LNCAP (cell line): ENCODE measurements at regions not wholly inside any gene's neighbourhood (a gene's known extent, or its start where the extent isn't known, plus 50 kb on each side); places are given as distances from the start of the nearest gene placed in this dataset.

Source experiments
- CTCF ChIP-seq: fragments of 450-650 bp; IDR thresholded peaks from 2 replicates; pipeline ENCODE4 v1.5.1; 2017; ENCODE audit warnings: mild to moderate bottlenecking

GRCh38 chr1:165055581-165055980, 300.9 kb downstream of the LMX1A start:
- TF ChIP-seq CTCF: no peak

GRCh38 chr1:165054627-165055026, 301.9 kb downstream of the LMX1A start:
- no peak for TF ChIP-seq CTCF

- no peak for TF ChIP-seq CTCF
These were observed 303.2 kb downstream of the LMX1A start for GRCh38 chr1:165053351-165053750.

GRCh38 chr1:165052936-165053335, 303.6 kb downstream of the LMX1A start:
- no peak for TF ChIP-seq CTCF

GRCh38 chr1:165052431-165052830, 304.1 kb downstream of the LMX1A start:
- TF ChIP-seq CTCF: no peak

GRCh38 chr1:165050246-165050645, 306.3 kb downstream of the LMX1A start:
- no peak for TF ChIP-seq CTCF

- no peak for TF ChIP-seq CTCF
These were observed 308.5 kb downstream of the LMX1A start for GRCh38 chr1:165047994-165048393.

- TF ChIP-seq CTCF: no peak
These were observed 310.6 kb downstream of the LMX1A start for GRCh38 chr1:165045902-165046301.
